Activated CD4-positive, alpha-beta memory T cell treated with anti-CD3 and anti-CD28 coated beads, Interleukin-2, amount 10 ng/mL, durations not matched to agents 7 days and 5 days (primary cell): ENCODE measurements at regions not wholly inside any gene's neighbourhood (a gene's known extent, or its start where the extent isn't known, plus 50 kb on each side); places are given as distances from the start of the nearest gene placed in this dataset.
"Not testable (repeated sequence)": the region's sequence is repeated elsewhere in the genome, so short reads cannot be mapped to it uniquely, and the experiment has no call there.

Source experiments
- CTCF ChIA-PET: fragments of 350-600 bp; sonication (Branson Sonifier 250); formaldehyde crosslinking; loops from one replicate; lab custom pipeline; 2021; ENCODE audit warnings: antibody characterized with exemption, inconsistent platforms; lab: Charles Lee
- POLR2A ChIA-PET: fragments of 350-600 bp; sonication (Branson Sonifier 250); formaldehyde crosslinking; loops from one replicate; lab custom pipeline; 2021; ENCODE audit warnings: antibody characterized with exemption; lab: Charles Lee
- DNase-seq: peaks from one replicate; pipeline ENCODE4 v3.0.0-alpha.2; 2020
- H3K27ac Mint-ChIP-seq: one replicate; pipeline ENCODE4 v1.8.0; 2021; ENCODE audit warnings: mild to moderate bottlenecking, mixed read lengths
- H3K27me3 Mint-ChIP-seq: one replicate; pipeline ENCODE4 v1.8.0; 2021; ENCODE audit warnings: mixed read lengths
- H3K36me3 Mint-ChIP-seq: one replicate; pipeline ENCODE4 v1.8.0; 2021; ENCODE audit warnings: low read depth, mixed read lengths
- H3K4me1 Mint-ChIP-seq: one replicate; pipeline ENCODE4 v1.8.0; 2021; ENCODE audit warnings: mixed read lengths
- H3K4me3 Mint-ChIP-seq: one replicate; pipeline ENCODE4 v1.8.0; 2021; ENCODE audit warnings: mild to moderate bottlenecking, mixed read lengths
- H3K9me3 Mint-ChIP-seq: one replicate; pipeline ENCODE4 v1.8.0; 2021; ENCODE audit warnings: mixed read lengths

DNA sequence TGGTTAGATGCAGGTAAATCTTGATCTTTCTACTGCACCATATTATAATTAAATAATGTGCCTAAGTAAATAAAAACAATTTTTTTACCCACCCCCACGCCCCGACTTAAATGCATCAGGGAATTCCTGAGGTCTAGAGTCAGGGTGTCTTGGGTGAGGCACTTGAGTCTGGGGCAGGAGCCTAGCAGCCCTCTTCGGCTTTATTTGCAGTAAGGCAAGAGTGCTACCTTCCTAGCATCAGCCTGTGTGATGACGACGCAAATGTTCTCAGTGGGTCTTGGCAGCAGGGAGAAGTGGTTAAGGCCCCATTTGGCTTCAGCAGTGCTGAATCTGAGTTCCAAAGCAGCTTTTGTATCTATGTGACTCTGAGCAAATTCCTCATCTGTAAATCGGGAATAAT, 88.7 kb downstream of the POLR2M start:
- ChIA-PET POLR2A (no interaction called here), CTCF (no interaction called here)
- Mint-ChIP-seq H3K4me3 (no peak overlapping the region), H3K27me3 (peaks cover 13% of the 10 kb centered on the region), H3K4me1 (no peaks in the 10 kb centered on the region), H3K27ac (no peak overlapping the region), H3K9me3 (no peaks in the 10 kb centered on the region), H3K36me3 (no peaks in the 10 kb centered on the region)
- no peak for DNase-seq

DNA sequence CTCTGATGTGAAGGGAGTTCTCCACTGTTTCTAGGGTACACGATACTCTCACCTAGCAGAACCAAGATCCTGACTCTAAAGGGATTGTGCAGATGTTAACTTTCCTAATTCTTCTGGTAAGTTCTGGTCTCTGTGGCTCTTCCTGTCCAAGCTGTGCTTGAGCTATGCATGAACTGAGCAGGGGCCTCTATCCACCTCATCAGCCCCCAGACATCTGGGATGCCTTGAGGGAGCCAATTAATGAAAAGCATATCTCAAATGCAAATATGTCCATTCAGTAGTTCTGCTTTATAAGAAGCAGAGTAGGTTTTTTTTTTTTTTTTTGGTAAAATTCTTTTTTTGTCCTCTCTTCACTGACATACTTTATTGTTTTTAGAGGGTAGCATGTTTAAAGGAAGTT, 89.6 kb downstream of the POLR2M start:
- POLR2A ChIA-PET = no interaction called here
- CTCF ChIA-PET = no interaction called here
- no peak for DNase-seq
- no peak overlapping the region for H3K4me3 Mint-ChIP-seq
- no peak overlapping the region for H3K27ac Mint-ChIP-seq
- no peaks in the 10 kb centered on the region for H3K9me3 Mint-ChIP-seq
- no peaks in the 10 kb centered on the region for H3K36me3 Mint-ChIP-seq
- H3K4me1 Mint-ChIP-seq = no peaks in the 10 kb centered on the region
- H3K27me3 Mint-ChIP-seq = peaks cover 15% of the 10 kb centered on the region

DNA sequence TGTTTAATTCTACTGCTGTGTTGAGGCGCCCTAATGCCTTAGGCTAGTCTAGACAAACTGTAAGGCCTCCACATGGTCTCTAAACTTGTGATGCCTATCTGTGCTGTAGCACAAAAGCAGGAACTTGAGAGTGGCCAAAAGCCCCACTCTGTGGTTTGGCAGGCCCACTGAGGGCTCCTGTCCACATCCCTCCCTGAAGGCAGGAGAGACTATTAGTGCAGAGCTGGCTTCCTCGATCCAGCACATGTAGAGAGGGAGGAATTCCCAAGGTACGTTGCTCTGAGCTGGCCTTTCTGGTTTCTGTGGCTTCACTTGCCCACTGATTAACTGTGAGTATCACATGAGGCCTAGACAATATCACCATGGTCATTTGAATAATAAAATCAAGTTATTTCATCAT, 90.6 kb downstream of the POLR2M start:
- H3K4me1 Mint-ChIP-seq = no peaks in the 10 kb centered on the region
- no peaks in the 10 kb centered on the region for H3K36me3 Mint-ChIP-seq
- no peaks in the 10 kb centered on the region for H3K9me3 Mint-ChIP-seq
- DNase-seq = no peak
- no peak overlapping the region for H3K27ac Mint-ChIP-seq
- POLR2A ChIA-PET = no interaction called here
- CTCF ChIA-PET = no interaction called here
- H3K27me3 Mint-ChIP-seq = peaks cover 15% of the 10 kb centered on the region
- no peak overlapping the region for H3K4me3 Mint-ChIP-seq

DNA sequence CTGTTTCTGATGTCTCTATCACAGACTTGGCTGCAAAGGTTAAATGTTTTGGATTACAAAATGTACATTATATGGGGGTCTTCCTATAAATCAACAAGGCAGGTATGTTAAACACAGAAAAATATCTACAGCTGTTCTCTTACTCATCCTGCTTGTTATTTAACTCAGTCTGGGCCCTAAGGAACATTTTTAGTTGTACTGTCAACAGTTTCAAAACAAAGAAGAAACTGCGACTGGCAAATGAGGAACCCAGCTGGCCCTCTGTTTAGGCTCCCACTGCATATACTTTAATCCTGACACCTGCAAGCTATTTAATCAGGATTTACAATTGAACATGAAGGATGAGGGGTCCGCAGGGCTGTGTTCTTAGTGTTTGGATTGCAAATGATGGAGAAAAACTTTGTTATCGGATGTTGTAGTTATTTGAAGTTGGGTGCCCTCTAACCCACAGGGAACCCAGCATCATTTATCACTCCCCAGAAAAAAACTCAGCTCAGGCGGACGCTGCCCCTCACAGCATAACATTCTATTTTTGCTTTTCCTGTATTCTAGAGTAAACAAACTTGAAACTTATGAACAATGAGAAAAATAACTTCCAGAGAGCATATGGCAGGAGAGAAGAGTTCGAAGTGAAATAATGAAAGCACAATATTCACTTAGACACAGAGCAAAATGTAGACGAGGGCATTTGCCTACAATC, 91.2 kb downstream of the POLR2M start:
- Mint-ChIP-seq H3K4me3 (no peak overlapping the region), H3K27ac (no peak overlapping the region), H3K9me3 (no peaks in the 10 kb centered on the region), H3K27me3 (peaks cover 20% of the 10 kb centered on the region), H3K4me1 (no peaks in the 10 kb centered on the region), H3K36me3 (no peaks in the 10 kb centered on the region)
- DNase-seq = no peak
- ChIA-PET POLR2A (no interaction called here), CTCF (no interaction called here)

DNA sequence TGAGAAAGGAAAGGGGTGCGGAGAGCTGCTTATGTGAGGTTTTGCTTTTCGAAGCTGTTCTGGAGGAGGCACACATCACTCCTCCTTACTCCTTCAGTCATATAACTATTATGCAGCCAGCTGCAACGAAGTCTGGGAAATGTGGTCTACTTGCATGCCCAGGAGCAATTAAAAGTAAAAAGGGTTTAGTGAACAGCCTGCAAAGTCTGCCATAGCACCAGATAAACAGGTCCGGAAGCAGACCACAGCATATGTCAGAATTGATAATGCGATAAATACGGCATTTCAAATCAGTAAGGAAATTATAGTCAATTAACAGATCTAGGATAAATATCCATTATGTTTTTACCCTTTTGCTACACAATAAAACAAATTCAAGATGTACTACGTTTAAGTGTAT, 99.5 kb downstream of the POLR2M start:
- no peak overlapping the region for H3K4me3 Mint-ChIP-seq
- DNase-seq = no peak
- H3K4me1 Mint-ChIP-seq = no peaks in the 10 kb centered on the region
- H3K27ac Mint-ChIP-seq = no peak overlapping the region
- peaks cover 13% of the 10 kb centered on the region for H3K27me3 Mint-ChIP-seq
- H3K36me3 Mint-ChIP-seq = no peaks in the 10 kb centered on the region
- H3K9me3 Mint-ChIP-seq = no peaks in the 10 kb centered on the region
- CTCF ChIA-PET = no interaction called here
- POLR2A ChIA-PET = no interaction called here

DNA sequence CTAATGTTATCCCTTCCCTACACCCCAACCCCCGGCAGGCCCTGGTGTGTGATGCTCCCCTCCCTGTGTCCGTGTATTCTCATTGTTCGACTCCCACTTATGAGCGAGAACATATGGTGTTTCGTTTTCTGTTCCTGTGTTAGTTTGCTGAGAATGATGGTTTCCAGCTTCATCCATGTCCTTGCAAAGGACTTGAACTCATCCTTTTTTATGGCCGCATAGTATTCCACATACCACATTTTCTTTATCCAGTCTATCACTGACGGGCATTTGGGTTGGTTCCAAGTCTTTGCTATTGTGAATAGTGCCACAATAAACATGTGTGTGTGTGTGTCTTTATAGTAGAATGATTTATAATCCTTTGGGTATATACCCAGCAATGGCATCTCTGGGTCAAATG, 102.8 kb downstream of the POLR2M start:
- CTCF ChIA-PET, H3K36me3 Mint-ChIP-seq, H3K4me3 Mint-ChIP-seq, H3K27ac Mint-ChIP-seq, DNase-seq, H3K9me3 Mint-ChIP-seq, H3K4me1 Mint-ChIP-seq, POLR2A ChIA-PET: not testable (repeated sequence)
- H3K27me3 Mint-ChIP-seq = peaks cover 15% of the 10 kb centered on the region

DNA sequence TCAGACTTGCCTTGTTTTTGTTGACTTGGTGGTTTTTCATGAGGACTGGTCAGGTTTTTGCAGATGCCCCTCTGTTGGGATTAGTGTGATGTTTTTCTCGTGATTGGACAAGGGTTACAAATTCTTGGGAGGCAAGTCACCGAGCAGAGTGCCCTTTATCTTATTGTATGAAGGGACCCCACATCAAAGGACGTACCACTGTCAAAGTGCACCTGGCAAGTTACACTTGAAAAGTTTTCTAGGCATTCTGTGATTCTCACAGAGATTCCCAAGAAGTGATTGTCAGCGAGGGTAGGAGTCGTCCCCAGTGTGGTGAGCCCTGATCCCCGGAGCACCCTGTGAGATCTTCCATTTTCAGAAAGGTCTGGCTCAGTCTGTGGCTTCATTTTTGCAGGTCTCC, 110.1 kb downstream of the POLR2M start:
- Mint-ChIP-seq H3K27me3 (peaks cover 19% of the 10 kb centered on the region), H3K9me3 (no peaks in the 10 kb centered on the region), H3K4me3 (no peak overlapping the region), H3K4me1 (no peaks in the 10 kb centered on the region), H3K36me3 (no peaks in the 10 kb centered on the region), H3K27ac (no peak overlapping the region)
- no peak for DNase-seq
- POLR2A ChIA-PET = no interaction called here
- CTCF ChIA-PET = no interaction called here

DNA sequence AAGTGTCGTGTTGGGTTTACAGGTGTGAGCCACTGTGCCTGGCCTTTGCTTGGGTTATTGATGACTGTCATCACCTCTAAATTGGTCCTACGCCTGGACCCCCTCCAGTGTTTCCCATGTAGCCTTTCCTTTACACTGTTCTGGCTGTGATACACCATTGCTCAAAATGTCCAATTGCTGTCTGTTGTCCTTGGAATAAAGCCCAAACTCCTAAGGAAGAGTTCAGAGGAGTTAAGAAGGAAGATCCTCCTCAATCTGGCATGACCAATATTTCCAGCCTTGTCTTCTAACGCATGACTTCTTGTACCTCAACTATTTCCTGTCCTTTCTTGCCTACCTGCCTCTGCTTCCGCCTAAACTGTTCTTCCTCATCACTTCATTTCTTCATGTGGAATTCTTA, 113.1 kb downstream of the POLR2M start:
- H3K27me3 Mint-ChIP-seq = peaks cover 17% of the 10 kb centered on the region
- no peaks in the 10 kb centered on the region for H3K9me3 Mint-ChIP-seq
- H3K4me3 Mint-ChIP-seq = no peak overlapping the region
- ChIA-PET CTCF (no interaction called here), POLR2A (no interaction called here)
- no peaks in the 10 kb centered on the region for H3K36me3 Mint-ChIP-seq
- no peak for DNase-seq
- H3K4me1 Mint-ChIP-seq = no peaks in the 10 kb centered on the region
- no peak overlapping the region for H3K27ac Mint-ChIP-seq

DNA sequence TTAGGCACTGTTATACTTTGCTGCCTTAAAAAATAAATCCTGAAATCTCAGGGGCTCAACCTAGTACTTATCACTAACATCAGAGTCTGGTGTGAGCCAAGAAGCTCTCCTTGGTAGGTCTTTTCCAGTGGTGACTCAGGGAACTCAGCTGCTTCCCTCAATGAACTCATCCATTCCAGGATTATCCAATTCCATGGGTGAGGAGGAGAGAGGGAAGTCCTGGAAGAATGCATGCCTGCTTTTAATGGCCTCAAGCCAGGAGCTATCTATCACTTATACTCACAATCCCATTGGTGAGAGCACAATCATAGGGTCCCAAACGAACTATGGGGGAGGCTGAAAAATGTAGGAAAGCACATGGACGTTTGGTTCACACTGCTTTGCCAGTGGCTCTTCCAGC, 113.6 kb downstream of the POLR2M start:
- ChIA-PET CTCF (no interaction called here), POLR2A (no interaction called here)
- Mint-ChIP-seq H3K9me3 (no peaks in the 10 kb centered on the region), H3K4me1 (no peaks in the 10 kb centered on the region), H3K36me3 (no peaks in the 10 kb centered on the region), H3K27me3 (peaks cover 17% of the 10 kb centered on the region), H3K27ac (no peak overlapping the region), H3K4me3 (no peak overlapping the region)
- no peak for DNase-seq

DNA sequence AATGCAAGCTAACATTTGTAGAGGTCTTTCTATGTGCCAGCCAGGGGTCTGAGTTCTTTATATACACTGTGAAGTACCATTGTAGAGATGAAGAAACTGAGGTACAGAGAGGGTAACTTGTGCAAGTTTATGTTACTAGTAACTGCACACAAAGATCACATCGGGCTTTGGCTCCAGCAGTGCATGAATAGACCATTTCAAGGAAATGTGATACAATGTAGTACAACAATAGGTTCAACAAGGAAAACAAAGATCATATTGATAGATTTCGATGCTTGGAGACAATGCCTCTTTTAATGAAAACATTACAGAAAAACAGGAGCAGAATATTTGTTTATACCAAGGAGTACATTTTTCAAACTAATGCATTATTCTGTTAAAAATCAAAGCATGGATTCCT, 115.3 kb downstream of the POLR2M start:
- POLR2A ChIA-PET = no interaction called here
- Mint-ChIP-seq H3K9me3 (no peaks in the 10 kb centered on the region), H3K4me1 (peaks cover 1% of the 10 kb centered on the region), H3K36me3 (no peaks in the 10 kb centered on the region), H3K27me3 (peaks cover 16% of the 10 kb centered on the region), H3K4me3 (no peak overlapping the region), H3K27ac (no peak overlapping the region)
- CTCF ChIA-PET = no interaction called here
- DNase-seq = no peak

DNA sequence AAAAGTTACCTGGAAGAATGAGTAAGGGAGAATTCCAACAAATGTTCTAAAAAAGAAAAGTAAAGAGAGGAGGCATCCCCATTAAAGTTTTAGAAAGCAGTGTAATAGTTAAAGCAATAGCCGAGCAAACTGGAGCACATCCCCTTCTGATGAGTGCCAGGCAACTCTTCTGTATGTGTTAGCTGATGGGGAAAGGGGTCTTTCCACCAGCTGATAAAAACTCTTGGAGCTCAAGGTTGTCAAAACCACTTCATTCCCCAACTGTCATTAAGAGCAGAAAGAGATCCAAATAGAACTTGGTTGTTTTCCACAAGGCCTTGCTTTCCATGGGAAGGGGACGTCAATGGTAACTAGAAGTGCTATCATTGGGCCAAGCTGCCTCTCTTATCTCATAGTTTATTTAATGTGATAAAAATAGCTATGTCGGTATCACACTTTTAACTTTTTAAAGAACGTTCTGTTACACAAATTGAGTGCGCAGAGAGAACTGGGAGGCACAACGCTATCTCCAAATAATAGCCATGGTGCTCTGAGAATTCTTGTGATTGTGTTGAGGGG, 116.9 kb downstream of the POLR2M start:
- ChIA-PET CTCF (no interaction called here), POLR2A (no interaction called here)
- no peak for DNase-seq
- H3K4me3 Mint-ChIP-seq = no peak overlapping the region
- no peaks in the 10 kb centered on the region for H3K9me3 Mint-ChIP-seq
- peaks cover 5% of the 10 kb centered on the region for H3K4me1 Mint-ChIP-seq
- H3K36me3 Mint-ChIP-seq = no peaks in the 10 kb centered on the region
- H3K27ac Mint-ChIP-seq = no peak overlapping the region
- H3K27me3 Mint-ChIP-seq = peaks cover 11% of the 10 kb centered on the region

DNA sequence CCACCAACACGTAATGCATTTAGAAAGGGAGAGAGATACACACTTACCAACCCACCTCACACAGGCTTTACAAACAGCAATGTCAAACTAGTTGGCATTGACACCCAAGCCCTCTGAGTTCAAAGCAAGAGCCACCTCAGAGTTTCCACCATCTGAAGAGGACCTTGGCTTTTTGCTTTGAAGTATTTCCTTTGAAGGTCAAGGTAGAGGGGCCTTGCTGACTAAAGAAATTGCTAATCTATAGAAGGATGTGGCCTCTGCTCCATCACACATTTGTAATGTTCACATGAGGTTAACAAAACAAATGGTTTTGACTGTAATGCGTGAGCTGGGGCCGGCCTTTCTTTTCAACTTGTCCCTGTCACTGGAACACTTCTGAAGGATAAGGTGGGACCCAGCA, 117.7 kb downstream of the POLR2M start:
- ChIA-PET POLR2A (no interaction called here), CTCF (no interaction called here)
- no peak for DNase-seq
- Mint-ChIP-seq H3K36me3 (no peaks in the 10 kb centered on the region), H3K27ac (no peak overlapping the region), H3K4me3 (no peak overlapping the region), H3K9me3 (no peaks in the 10 kb centered on the region), H3K27me3 (peaks cover 15% of the 10 kb centered on the region), H3K4me1 (peaks cover 5% of the 10 kb centered on the region)

DNA sequence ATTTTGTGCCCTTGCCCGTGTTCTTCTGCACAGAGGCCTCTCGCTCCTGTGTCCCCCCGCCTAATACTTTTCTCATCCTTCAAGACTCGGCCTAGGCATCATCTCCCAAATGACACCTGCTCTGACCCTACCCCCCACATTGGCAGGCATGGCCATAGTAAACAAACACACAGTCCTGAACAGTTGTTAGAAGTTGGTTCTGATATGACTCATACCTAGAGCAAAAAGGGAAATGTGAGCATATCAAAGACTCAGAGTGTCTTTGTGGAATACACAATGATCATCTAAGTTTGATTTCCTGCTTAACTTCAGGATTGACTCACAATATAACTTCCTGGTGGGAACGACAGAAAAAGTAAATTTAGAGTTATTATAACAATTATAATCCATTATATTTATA, 120.5 kb downstream of the POLR2M start:
- H3K4me3 Mint-ChIP-seq = no peak overlapping the region
- no peaks in the 10 kb centered on the region for H3K36me3 Mint-ChIP-seq
- H3K4me1 Mint-ChIP-seq = peaks cover 8% of the 10 kb centered on the region
- CTCF ChIA-PET = no interaction called here
- H3K27ac Mint-ChIP-seq = no peak overlapping the region
- DNase-seq = no peak
- POLR2A ChIA-PET = no interaction called here
- H3K9me3 Mint-ChIP-seq = no peaks in the 10 kb centered on the region
- H3K27me3 Mint-ChIP-seq = peaks cover 14% of the 10 kb centered on the region

DNA sequence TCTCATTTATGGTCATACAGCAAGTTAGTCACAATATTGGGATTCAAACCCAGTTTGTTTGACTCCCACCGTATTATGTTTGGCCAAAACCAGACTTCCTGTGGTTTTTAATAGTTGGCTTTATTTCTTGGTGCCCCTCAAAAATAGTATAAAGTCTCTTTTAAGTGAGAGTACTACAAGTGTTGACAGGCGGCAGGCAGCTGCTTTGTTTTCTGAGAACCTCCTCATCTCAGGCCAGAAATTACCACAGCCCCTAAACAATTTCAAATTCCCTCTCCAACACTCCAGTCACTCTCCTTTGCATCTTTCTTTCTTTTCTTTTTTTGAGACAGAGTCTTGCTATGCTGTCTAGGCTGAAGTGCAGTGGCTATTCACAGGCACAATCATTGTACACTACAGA, 121.5 kb downstream of the POLR2M start:
- CTCF ChIA-PET = no interaction called here
- DNase-seq = no peak
- Mint-ChIP-seq H3K27me3 (peaks cover 20% of the 10 kb centered on the region), H3K4me3 (no peak overlapping the region), H3K4me1 (peaks cover 8% of the 10 kb centered on the region), H3K9me3 (no peaks in the 10 kb centered on the region), H3K36me3 (no peaks in the 10 kb centered on the region), H3K27ac (no peak overlapping the region)
- POLR2A ChIA-PET = no interaction called here
